ENCODE measurements at regions not wholly inside any gene's neighbourhood (a gene's known extent, or its start where the extent isn't known, plus 50 kb on each side); places are given as distances from the start of the nearest gene placed in this dataset.

DNA sequence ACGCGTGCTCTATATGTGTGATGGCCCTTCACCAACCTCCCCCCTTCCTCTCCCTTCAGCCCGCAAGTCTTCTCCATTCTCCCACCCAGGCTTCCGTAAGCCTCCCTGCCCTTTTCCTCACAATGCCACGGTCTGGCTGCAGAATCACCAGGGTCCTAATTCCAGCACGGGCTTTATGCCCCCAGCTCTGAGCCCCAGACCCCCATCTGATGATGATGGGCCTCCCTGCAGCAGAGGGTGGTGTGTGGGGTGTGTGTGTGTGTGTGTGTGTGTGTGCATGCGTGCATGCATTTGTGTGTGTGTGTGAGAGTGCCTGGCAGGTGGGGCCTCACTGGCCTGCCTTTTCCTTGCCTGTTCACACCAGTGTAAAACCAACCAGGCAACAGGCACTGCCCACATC lies 109.9 kb downstream of the OAT start:
- no peaks in the 10 kb centered on the region for H3K36me3 ChIP-seq
- H3K9ac ChIP-seq = no peak overlapping the region
- H3K27me3 ChIP-seq = no peaks in the 10 kb centered on the region
- no peak for TF ChIP-seq Cebpa-rat (IDR thresholded peaks at IDR 0.05)
- peaks cover 0 to 52% (median 10%) of the 10 kb centered on the region in 10 experiments; a peak in 11 of 20 replicates for H3K4me1 ChIP-seq
- H3K4me2 ChIP-seq = peak overlapping the region in 3 of 11 experiments; percentile 80 to 88 (median 86); a peak in 4 of 22 replicates
- H3K27ac ChIP-seq = peak overlapping the region in 1 of 11 experiments; percentile 72; a peak in 1 of 22 replicates
- H3K4me3 ChIP-seq = no peak overlapping the region
- peaks cover 0 to 6% (median 0%) of the 10 kb centered on the region in 11 experiments; a peak in 3 of 22 replicates for H3K9me3 ChIP-seq (replicated peaks in 1 of 11)
- no peaks in the 10 kb centered on the region for H4K20me1 ChIP-seq

DNA sequence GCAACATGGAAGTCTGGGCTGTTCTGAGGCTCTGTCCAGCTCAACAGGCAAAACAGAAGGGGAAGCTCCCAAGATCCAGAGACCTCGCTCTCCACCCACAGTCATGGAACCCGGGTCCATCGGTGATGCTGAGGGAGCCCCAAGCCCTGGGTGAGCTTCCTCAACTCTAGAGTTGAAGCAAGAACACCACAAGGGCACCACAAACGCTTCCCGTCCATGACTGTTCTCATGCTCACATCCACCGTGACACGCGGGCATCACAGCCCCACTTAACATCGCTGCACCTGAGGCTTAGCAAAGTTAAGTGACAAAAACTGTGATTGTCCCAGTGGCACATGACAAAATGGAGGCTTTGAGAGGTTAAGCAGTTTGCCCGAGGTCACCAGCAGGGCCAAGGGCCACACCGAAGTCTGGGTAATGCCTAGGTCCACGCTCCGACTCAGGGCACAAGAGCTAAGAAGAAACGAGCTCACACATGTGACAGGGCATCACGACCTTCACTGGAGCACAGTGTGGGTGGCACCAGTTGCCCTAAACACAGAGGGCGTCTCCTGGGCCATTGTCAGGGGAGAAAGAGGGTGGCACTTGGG lies 110.6 kb downstream of the OAT start:
- no peak overlapping the region for H3K4me3 ChIP-seq
- peaks cover 0 to 58% (median 10%) of the 10 kb centered on the region in 10 experiments; a peak in 11 of 20 replicates for H3K4me1 ChIP-seq
- no peaks in the 10 kb centered on the region for H3K36me3 ChIP-seq
- H3K27me3 ChIP-seq = no peaks in the 10 kb centered on the region
- TF ChIP-seq Cebpa-rat (IDR thresholded peaks at IDR 0.05) = no peak
- peak overlapping the region in 3 of 11 experiments; percentile 80 to 88 (median 86); a peak in 7 of 22 replicates for H3K4me2 ChIP-seq
- H3K9me3 ChIP-seq (replicated peaks in 1 of 11) = peaks cover 0 to 10% (median 0%) of the 10 kb centered on the region in 11 experiments; a peak in 4 of 22 replicates
- H4K20me1 ChIP-seq = no peaks in the 10 kb centered on the region
- H3K9ac ChIP-seq = no peak overlapping the region; a peak in 1 of 22 replicates
- H3K27ac ChIP-seq = peak overlapping the region in 4 of 11 experiments; percentile 62 to 78 (median 68); a peak in 6 of 22 replicates

DNA sequence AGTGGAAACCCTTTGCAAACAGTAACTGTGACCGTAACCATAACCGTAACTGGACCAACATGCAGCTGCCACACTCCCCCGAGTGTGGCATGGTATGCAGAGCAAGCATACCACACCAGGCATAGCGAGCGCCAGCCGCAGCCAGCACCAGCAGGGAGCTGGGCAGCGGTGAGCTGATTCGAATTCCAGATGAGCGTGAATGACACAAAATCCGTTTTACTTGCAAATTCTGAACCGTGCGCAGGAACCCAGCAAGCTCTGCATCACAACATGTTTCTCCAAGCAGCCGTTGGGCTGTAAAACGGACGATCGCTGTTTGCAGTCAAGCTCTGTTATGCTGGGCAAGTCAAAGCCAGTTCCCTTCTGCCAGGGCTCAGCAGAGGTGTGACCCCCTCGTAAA lies 111.1 kb downstream of the OAT start:
- Histone ChIP-seq H3K4me3 (no peak overlapping the region), H3K4me2 (peak overlapping the region in 6 of 11 experiments; percentile 44 to 88 (median 76); a peak in 11 of 22 replicates), H3K27me3 (no peaks in the 10 kb centered on the region), H3K4me1 (peaks cover 0 to 61% (median 10%) of the 10 kb centered on the region in 10 experiments; a peak in 11 of 20 replicates), H4K20me1 (no peaks in the 10 kb centered on the region), H3K36me3 (no peaks in the 10 kb centered on the region), H3K27ac (peak overlapping the region in 5 of 11 experiments; percentile 15 to 78 (median 65); a peak in 9 of 22 replicates), H3K9me3 (replicated peaks in 1 of 11) (peaks cover 0 to 11% (median 0%) of the 10 kb centered on the region in 11 experiments; a peak in 2 of 22 replicates), H3K9ac (peak overlapping the region in 2 of 11 experiments; percentile 44 to 65; a peak in 3 of 22 replicates)
- TF ChIP-seq Cebpa-rat (IDR thresholded peaks at IDR 0.05) = no peak

DNA sequence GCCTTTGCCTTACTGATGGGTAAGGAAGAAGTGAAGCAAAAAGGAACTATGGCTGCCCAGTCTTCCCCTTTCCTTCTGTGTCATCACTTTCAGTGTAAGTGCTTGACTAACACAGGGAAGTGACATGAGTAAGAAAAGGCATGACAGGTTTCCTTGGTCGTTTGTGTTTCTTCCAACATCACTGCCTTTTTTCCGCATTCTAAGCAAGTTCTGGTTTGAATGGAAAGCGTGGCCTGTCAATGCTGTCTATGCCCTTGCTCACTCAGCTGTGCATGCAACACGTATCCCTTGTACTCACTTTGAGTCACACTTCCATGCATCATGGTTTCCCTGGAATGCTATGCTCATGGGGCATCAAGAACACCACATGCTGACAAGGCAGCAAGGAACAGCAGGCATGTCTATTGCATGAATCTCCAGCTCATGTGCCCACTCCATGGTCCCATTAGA lies 111.8 kb downstream of the OAT start:
- peak in 1 of 11 experiments; percentile 29; a peak in 1 of 22 replicates for TF ChIP-seq Cebpa-rat (IDR thresholded peaks at IDR 0.05)
- peaks cover 1 to 14% (median 3%) of the 10 kb centered on the region in 11 experiments; a peak in 19 of 22 replicates for H3K9me3 ChIP-seq (replicated peaks in 1 of 11)
- no peaks in the 10 kb centered on the region for H4K20me1 ChIP-seq
- peak overlapping the region in 5 of 11 experiments; percentile 15 to 80 (median 65); a peak in 9 of 22 replicates for H3K27ac ChIP-seq
- H3K9ac ChIP-seq = peak overlapping the region in 2 of 11 experiments; percentile 44 to 65; a peak in 3 of 22 replicates
- no peaks in the 10 kb centered on the region; a peak in 1 of 22 replicates for H3K36me3 ChIP-seq
- no peak overlapping the region for H3K4me3 ChIP-seq
- H3K4me2 ChIP-seq = peak overlapping the region in 9 of 11 experiments; percentile 4 to 88 (median 67); a peak in 12 of 22 replicates
- H3K4me1 ChIP-seq = peaks cover 0 to 66% (median 10%) of the 10 kb centered on the region in 10 experiments; a peak in 11 of 20 replicates
- H3K27me3 ChIP-seq = no peaks in the 10 kb centered on the region

DNA sequence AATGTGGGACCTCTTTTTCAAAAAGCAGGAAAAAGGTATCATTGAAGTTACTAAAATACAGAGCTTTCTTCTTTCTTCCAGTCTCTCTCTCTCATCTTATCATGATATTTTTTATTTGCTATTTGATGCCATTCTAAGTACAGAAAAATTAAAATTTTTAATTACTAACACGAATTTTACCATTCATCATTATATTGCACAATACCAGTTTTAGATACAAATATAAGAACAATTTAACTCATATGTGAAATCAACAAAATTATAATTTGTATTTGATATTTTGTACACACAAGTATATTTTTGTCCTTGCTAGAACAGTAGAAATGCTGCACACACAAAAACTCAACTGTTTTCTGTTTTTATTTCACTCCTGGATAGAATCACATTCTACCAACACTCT lies 112.2 kb downstream of the OAT start:
- Histone ChIP-seq H3K4me2 (peak overlapping the region in 8 of 11 experiments; percentile 4 to 86 (median 46); a peak in 10 of 22 replicates), H3K36me3 (peaks cover 0 to 3% (median 0%) of the 10 kb centered on the region in 11 experiments; a peak in 2 of 22 replicates), H3K9me3 (replicated peaks in 1 of 11) (peaks cover 5 to 18% (median 8%) of the 10 kb centered on the region in 11 experiments), H3K27me3 (no peaks in the 10 kb centered on the region), H3K4me3 (no peak overlapping the region), H4K20me1 (no peaks in the 10 kb centered on the region), H3K9ac (0 out of 22 replicates have a peak overlapping the region, but pooled peaks of 1 of the 11 experiments have one; percentile 10), H3K27ac (peak overlapping the region in 5 of 11 experiments; percentile 54 to 80 (median 65); a peak in 8 of 22 replicates), H3K4me1 (peaks cover 0 to 69% (median 10%) of the 10 kb centered on the region in 10 experiments; a peak in 11 of 20 replicates)
- peak in 1 of 11 experiments; percentile 29; a peak in 1 of 22 replicates for TF ChIP-seq Cebpa-rat (IDR thresholded peaks at IDR 0.05)

DNA sequence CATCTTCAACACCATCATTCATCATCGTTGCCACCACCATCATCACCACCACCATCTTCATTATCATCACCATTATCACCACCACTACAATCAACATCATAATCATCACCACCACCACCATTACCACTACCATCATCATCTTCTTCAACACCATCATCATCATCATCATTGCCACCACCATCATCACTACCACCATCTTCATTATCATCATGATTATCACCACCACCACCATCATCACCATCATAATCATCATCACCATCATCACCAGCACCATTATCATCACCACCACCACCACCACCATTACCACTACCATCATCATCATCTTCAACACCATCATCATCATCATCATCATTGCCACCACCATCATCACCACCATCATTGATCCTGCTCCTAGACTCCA lies 112.7 kb downstream of the OAT start:
- 0 out of 22 replicates have a peak overlapping the region, but pooled peaks of 1 of the 11 experiments have one; percentile 10 for H3K9ac ChIP-seq
- no peak overlapping the region for H3K4me3 ChIP-seq
- H3K36me3 ChIP-seq = peaks cover 0 to 6% (median 0%) of the 10 kb centered on the region in 11 experiments; a peak in 5 of 22 replicates
- peaks cover 0 to 69% (median 10%) of the 10 kb centered on the region in 10 experiments; a peak in 11 of 20 replicates for H3K4me1 ChIP-seq
- H4K20me1 ChIP-seq = no peaks in the 10 kb centered on the region
- peak overlapping the region in 5 of 11 experiments; percentile 9 to 80 (median 65); a peak in 8 of 22 replicates for H3K27ac ChIP-seq
- no peaks in the 10 kb centered on the region for H3K27me3 ChIP-seq
- no peak for TF ChIP-seq Cebpa-rat (IDR thresholded peaks at IDR 0.05)
- peak overlapping the region in 5 of 11 experiments; percentile 34 to 80 (median 47); a peak in 8 of 22 replicates for H3K4me2 ChIP-seq
- peaks cover 11 to 23% (median 13%) of the 10 kb centered on the region in 11 experiments for H3K9me3 ChIP-seq (replicated peaks in 1 of 11)

DNA sequence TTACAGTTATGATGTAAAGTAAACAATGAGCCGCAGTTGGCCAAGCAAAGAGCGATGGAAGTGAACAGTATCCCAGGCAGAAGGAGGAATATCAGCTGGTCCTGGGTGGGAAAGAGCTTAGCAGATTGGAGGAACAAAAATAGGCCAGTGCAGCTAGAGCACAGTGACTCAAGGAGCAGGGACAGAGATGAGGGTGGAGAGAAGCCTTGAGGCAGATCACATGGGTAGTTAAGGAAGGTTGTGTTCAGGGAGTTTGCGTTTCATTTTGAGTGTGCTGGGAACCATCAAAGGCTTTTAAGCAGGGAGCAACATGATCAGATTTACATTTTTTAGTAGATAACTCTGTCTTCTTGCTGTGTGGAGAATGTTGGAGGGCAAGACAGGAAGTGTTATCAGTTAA lies 113.6 kb downstream of the OAT start:
- H3K36me3 ChIP-seq = peaks cover 0 to 9% (median 0%) of the 10 kb centered on the region in 11 experiments; a peak in 5 of 22 replicates

DNA sequence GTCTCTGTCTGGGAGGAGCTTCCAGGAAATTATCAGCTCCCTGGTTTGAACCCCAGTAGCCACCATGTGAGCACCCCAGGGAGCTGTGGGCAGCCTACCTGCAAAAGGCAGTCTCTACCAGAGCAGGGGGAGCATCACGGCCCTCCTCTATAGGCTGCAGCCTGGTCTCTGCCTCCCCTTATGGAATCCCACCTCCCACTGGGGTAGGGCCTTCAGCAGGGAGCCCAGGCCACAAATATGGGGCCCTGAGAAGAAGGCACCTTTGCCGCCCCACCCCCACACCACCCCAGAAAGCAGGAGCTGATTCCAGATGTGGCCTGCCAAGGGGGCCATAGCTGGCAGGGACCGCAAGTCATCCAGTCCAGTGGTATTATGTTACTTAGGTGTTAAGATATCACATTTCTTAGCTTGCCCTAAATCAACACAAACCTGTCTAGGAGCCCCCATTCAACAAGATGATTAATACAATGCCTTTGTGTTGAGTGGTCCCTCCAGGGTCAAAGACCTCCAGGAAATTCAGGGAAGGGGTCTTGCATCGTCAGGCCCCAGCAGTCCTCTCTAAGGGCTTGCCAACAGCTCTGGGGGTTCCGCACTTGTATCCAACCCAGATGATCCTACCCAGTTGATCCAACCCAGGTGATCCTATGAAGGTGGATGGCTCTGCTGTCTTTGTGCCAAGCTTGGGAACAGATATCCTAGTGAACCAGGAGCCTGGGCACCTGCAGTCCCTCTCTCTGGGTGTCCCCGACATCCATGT lies 114.9 kb downstream of the OAT start:
- no peaks in the 10 kb centered on the region for H3K27me3 ChIP-seq
- H3K36me3 ChIP-seq = peaks cover 0 to 13% (median 0%) of the 10 kb centered on the region in 11 experiments; a peak in 5 of 22 replicates
- H3K4me2 ChIP-seq = peak overlapping the region in 2 of 11 experiments; percentile 47 to 80; a peak in 5 of 22 replicates
- peak overlapping the region in 2 of 11 experiments; percentile 51 to 72; a peak in 4 of 22 replicates for H3K27ac ChIP-seq
- no peak overlapping the region for H3K9ac ChIP-seq
- peaks cover 0 to 75% (median 10%) of the 10 kb centered on the region in 10 experiments; a peak in 11 of 20 replicates for H3K4me1 ChIP-seq
- no peak for TF ChIP-seq Cebpa-rat (IDR thresholded peaks at IDR 0.05)
- no peaks in the 10 kb centered on the region for H4K20me1 ChIP-seq
- H3K9me3 ChIP-seq (replicated peaks in 1 of 11) = peaks cover 32 to 45% (median 35%) of the 10 kb centered on the region in 11 experiments
- no peak overlapping the region for H3K4me3 ChIP-seq

More for the DNA sequence above, 113.6 kb downstream of the OAT start:
- peaks cover 0 to 69% (median 10%) of the 10 kb centered on the region in 10 experiments; a peak in 11 of 20 replicates for H3K4me1 ChIP-seq
- no peaks in the 10 kb centered on the region for H3K27me3 ChIP-seq
- H3K9me3 ChIP-seq (replicated peaks in 1 of 11) = peaks cover 19 to 32% (median 22%) of the 10 kb centered on the region in 11 experiments
- H3K4me3 ChIP-seq = no peak overlapping the region
- no peak for TF ChIP-seq Cebpa-rat (IDR thresholded peaks at IDR 0.05)
- H3K27ac ChIP-seq = peak overlapping the region in 2 of 11 experiments; percentile 56 to 72; a peak in 5 of 22 replicates
- no peaks in the 10 kb centered on the region for H4K20me1 ChIP-seq
- H3K4me2 ChIP-seq = peak overlapping the region in 3 of 11 experiments; percentile 1 to 80 (median 47); a peak in 4 of 22 replicates
- H3K9ac ChIP-seq = no peak overlapping the region; a peak in 1 of 22 replicates
